Stimulated activated CD4-positive, alpha-beta T cell treated with anti-CD3 and anti-CD28 coated beads, TNF-alpha, amount 100 ng/mL, for 48 hours (primary cell): ENCODE measurements at regions not wholly inside any gene's neighbourhood (a gene's known extent, or its start where the extent isn't known, plus 50 kb on each side); places are given as distances from the start of the nearest gene placed in this dataset.
"Not testable (repeated sequence)": the region's sequence is repeated elsewhere in the genome, so short reads cannot be mapped to it uniquely, and the experiment has no call there.

Experiments
- DNase-seq, 3 donors: peaks; one replicate each; pipeline ENCODE4 v3.0.0-alpha.2; 2020; ENCODE audit warnings: low read depth in 3 of 3

GRCh38 chrX:13188731-13189309 lies 131.0 kb downstream of the ATXN3L start:
- no peak for DNase-seq

- not testable (repeated sequence) for DNase-seq
Observed at GRCh38 chrX:13186643-13187042, 133.2 kb downstream of the ATXN3L start.

- no peak for DNase-seq
Observed at GRCh38 chrX:13180807-13181206, 136.4 kb upstream of the FAM9C start.

GRCh38 chrX:13179586-13179985 lies 135.2 kb upstream of the FAM9C start:
- DNase-seq, result no peak

- DNase-seq, result no peak
Observed at GRCh38 chrX:13179100-13179499, 134.7 kb upstream of the FAM9C start.

GRCh38 chrX:13177921-13178566 lies 133.6 kb upstream of the FAM9C start:
- no peak for DNase-seq

- DNase-seq, result no peak
Observed at GRCh38 chrX:13175056-13175455, 130.6 kb upstream of the FAM9C start.

GRCh38 chrX:13170966-13171558 lies 126.6 kb upstream of the FAM9C start:
- no peak for DNase-seq

GRCh38 chrX:13169684-13170083 lies 125.3 kb upstream of the FAM9C start:
- no peak for DNase-seq

GRCh38 chrX:13168269-13168668 lies 123.8 kb upstream of the FAM9C start:
- no peak for DNase-seq

- DNase-seq, result peak in 1 of 3 donors; percentile 13
Observed at GRCh38 chrX:13167481-13168231, 123.2 kb upstream of the FAM9C start.

- DNase-seq, result no peak
Observed at GRCh38 chrX:13165266-13166189, 121.1 kb upstream of the FAM9C start.

GRCh38 chrX:13164611-13165010 lies 120.2 kb upstream of the FAM9C start:
- DNase-seq, result no peak

- DNase-seq, result no peak
Observed at GRCh38 chrX:13162772-13163410, 118.5 kb upstream of the FAM9C start.

- no peak for DNase-seq
Observed at GRCh38 chrX:13159886-13160285, 115.5 kb upstream of the FAM9C start.

- no peak for DNase-seq
Observed at GRCh38 chrX:13158911-13159310, 114.5 kb upstream of the FAM9C start.

GRCh38 chrX:13155550-13155949 lies 111.1 kb upstream of the FAM9C start:
- DNase-seq, result not testable (repeated sequence)

- DNase-seq, result no peak
Observed at GRCh38 chrX:13153796-13154195, 109.4 kb upstream of the FAM9C start.

- DNase-seq, result no peak
Observed at GRCh38 chrX:13152518-13153185, 108.2 kb upstream of the FAM9C start.

- DNase-seq, result no peak
Observed at GRCh38 chrX:13151828-13152517, 107.6 kb upstream of the FAM9C start.
